NCI-H69 (cell line): ENCODE measurements at regions not wholly inside any gene's neighbourhood (a gene's known extent, or its start where the extent isn't known, plus 50 kb on each side); places are given as distances from the start of the nearest gene placed in this dataset.
"Not testable (repeated sequence)": the region's sequence is repeated elsewhere in the genome, so short reads cannot be mapped to it uniquely, and the experiment has no call there.

ENCODE experiments used
- DNase-seq: peaks from one replicate; lab custom pipeline; 2025; lab: John Stamatoyannopoulos, UW

DNA sequence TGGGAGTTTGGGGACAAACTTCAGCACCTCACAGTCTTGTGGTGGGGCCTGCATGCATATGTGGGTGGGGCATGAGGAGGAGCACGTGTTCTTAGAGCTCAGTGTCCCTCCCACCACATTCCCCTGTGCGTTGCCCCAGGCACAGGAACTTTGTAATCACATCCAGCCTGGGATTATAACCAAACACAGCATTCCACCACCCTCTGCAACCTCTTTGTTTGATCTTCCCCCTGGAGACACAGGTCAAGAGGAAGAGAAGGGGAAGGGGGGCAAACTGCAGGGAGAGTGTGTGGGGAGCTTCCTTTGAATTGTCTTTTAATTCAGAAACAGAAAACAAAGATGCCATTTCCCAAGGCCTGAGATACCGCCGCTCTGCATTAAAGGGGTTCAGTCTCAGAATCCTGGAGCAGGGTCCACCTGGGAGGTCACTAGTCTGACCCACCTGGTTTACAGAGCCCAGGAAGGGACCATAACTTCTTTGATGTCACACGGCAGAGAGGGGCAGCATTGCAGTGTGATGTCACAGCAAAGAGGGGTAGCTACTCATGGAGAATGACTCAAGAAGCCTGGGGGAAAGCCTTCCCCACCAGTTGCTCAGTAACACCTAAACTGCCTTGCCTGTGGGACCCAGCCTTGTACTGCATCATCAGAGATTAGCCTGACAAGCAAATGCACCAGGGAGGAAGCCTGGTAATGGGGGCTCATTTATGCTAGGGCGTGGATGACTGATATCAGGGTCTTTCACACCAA, 106.3 kb upstream of the RNU6-1 start:
- peak; percentile 60 for DNase-seq

DNA sequence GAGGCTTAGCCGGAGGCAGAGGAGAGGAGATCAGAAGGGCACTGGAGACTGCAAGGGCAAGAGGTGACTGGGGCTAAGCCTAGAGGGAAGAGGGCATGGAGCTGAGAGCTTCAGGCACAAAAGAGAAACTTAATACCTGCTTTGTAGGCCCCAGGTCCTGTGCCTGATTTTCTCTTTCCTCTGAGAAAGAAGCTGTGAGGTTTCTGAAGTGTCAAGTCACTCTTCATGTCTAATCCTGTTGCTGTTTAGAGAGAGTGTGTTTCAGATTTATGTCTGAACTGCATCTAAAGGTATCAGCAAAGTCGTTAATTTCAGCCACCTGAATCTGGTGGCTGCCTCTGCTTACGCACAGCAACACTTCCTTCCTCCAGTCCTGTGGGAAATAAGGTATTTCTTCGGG, 106.9 kb upstream of the RNU6-1 start:
- DNase-seq: no peak

DNA sequence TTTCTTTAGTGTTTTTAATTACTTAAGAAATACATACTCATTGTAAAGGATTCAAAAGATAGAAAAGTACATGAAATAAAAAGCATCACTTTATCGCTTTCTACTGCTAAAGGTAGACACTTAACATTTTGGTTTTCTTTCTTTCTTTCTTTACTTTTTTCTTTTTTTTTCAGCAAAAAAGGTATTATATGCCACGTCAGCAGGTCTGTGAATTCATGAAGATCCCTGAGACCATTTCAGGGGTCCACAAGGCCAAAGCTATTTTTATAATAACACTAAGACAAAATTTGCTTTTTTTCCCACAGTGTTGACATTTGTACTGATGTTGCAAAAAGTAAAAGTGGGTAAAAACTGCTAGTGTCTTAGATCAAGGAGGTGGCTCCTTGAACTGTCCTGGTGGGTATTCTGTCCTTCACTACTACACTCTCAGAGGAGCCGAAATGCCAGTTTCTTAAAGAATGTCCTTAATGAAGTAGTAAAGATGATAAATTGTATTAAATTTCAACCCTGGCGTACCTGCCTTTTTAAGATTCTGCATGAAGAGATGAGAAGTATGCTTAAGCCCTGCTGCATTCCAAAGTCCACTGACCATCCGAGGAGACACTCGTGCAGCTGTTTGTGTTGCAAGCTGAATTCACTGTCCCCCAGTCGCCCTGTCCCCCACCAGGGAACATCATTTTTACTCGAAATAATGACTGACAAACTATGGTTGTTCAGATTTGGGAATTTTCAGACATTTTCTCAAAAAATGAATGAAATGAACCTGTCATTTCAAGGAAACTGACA, 106.7 kb upstream of the PIAS1 start:
- no peak for DNase-seq

DNA sequence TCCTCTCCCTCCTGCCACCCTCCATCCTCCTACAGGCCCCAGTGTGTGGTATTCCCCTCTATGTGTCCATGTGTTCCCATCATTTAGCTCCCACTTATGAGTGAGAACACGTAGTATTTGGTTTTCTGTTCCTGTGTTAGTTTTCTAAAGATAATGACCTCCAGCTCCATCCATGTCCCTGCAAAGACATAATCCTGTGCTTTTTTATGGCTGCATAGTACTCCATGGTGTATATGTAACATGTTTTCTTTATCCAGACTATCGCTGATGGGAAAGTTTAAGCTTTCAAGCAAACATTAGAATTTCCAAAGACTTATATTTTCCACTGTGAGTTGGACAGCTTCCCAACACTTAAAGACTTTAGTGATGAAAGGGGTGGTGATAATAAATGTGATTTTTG, 105.9 kb upstream of the PIAS1 start:
- no peak for DNase-seq

DNA sequence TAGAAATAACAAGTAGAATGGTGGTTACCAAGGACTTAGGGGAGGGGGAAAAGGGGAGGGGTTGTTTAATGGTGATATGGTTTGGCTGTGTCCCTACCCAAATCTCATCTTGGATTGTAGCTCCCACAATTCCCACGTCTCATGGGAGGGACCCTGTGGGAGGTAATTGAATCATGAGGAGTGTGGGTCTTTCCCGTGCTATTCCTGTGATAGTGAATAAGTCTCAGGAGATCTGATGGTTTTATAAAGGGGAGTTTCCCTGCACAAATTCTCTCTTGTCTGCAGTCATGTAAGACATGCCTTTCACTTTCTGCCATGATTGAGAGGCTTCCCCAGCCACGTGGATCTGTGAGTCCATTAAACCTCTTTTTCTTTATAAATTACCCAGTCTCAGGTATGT, 102.9 kb upstream of the PIAS1 start:
- not testable (repeated sequence) for DNase-seq

DNA sequence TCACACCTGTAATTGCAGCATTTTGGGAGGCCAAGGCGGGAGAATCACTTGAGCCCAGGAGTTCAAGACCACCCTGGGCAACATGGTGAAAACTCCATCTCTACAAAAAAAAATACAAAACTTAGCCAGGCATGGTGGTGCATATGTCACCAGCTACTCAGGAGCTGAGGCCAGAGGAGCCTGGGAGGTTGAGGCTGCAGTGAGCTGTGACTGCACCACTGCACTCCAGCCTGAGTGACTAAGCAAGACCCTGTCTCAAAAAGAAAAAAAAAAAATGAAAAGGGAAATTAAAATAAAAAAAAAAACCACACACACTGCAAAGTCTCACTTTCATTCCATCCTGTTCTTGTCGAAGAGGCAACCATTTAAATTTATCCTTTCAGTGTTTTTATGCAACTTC, 100.8 kb upstream of the PIAS1 start:
- no peak for DNase-seq

DNA sequence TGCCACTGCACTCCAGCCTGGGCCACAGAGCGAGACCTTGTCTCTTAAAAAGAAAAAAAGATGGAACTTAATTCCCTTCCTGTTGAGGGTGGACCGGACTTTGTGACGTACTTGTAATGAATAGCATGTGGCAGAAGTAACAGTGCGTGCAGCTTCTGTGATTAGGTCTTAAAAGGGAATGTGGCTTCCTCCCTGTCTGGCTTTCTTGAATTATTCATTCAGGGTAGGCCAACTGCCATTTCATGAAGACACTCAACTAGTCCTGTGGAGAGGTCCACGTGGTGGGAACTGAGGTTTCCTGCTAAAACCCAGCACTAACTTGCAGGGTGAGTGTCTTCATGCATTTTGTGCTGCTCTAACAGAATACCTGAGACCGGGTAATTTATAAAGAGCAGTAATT, 98.9 kb upstream of the PIAS1 start:
- DNase-seq: no peak

DNA sequence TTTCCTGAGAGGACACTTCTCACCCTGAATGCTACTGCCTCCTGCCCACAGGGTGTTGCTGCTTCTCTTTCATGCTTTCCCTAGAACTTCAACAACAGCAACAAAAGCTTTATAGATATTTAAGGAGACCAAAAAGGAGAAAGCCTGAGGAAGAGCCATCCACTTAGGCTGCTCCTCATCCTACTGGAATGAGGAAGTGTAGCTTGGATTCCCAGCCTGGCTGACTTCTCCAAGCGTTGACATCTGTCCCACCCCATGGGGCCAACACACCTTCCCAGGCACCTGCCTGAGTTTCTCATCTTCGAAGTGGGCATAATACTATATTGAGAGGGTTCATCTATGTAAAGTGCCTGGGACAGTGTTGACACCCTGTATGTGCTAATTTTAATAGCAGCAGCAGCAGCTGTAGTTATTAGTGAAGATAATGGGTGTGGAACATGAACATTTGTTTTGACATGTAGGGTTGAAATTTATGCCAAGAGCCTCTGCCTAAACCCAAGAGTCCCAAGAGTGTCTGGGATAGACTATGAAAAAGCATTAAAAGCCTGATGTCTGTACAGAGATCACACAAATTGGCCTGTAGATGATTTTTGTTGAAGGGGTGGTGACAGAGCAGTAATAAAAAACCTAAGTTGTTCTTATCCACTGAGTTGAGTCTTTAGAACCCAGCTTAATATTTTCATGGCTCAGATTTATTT, 96.5 kb upstream of the PIAS1 start:
- peak; percentile 22 for DNase-seq

DNA sequence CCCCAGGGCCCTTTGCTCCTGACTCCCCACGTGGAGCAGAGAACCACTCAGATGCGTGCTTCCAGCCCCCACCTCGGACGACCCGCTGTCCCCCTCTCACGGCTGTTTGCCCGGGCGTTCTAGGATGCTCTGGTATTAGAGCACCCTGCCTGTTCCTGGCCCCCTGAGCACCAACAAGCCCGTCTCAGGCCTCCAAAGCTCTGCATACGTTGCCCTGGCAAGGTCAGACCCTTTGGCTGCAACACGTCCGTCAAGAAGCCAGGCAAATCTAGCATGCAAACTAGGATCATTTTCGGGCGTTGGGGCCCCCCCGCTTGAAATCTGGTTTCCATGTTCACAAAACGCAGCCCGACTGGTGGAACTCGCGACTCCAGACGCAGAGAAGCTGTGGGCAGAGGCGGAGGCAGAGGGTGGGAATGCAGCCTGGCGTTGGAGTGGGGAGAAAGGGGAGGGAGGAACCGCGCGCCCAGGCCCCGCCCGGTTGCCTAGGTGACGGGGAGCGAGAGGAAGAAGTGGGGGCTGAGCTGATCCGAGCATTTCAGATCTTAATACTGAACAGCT, 86.2 kb upstream of the PIAS1 start:
- DNase-seq: peak; percentile 89

DNA sequence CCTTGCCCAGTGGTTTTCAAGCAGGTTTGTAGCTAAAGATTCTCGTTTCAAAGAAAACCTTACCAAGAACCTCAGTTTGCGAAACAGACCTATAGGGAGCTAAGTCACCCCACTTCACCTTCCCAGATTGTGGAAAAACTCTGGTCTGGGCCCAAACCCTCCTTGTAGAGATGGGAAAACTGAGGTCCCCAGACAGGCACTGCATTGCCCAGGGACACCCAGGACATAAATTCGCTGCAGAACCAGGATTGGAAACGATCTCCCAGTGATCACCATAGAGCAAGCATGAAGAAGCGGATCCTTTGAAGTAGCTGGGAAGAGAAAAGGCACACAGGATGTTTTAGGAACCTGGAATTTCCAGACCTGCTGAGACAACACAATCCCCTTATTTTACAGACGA, 85.6 kb upstream of the PIAS1 start:
- peak; percentile 67 for DNase-seq

DNA sequence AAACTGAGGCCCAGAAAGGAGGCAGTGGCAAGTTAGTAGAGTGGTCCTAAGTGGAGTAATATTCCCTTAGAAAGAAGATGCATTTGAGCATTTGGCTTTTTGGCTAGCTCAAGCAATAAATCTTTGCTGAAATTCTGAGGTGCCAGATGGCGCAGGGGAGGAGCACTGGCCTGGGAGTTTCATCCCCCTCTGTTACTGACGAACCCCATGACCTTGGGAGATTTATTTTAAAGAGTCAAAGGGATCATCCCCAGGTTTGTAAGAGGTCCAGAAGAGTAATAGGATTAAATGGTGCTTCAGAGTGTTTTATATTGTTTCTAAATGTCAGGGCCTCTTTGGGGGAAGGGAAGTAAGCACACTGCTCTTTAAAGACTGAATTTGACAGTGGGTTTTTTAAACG, 85.1 kb upstream of the PIAS1 start:
- DNase-seq: peak; percentile 73

DNA sequence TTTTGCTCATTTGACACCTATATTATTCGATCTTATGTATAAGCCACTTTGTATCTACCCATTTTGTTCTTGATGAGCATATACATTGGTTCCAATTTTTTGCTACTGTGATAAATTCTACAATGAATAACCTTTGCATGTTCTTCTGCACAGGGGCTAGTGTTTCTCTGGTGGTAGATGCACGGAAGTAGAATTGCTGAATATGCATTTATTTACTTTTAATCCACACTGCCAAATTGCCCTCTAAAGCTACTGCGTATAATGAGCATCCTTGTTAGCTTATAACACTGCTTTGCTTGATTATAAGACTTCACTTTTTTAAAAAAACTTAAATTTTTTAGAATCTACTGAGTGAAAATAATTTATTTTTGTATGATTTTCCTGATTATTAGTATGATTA, 84.2 kb upstream of the PIAS1 start:
- no peak for DNase-seq

DNA sequence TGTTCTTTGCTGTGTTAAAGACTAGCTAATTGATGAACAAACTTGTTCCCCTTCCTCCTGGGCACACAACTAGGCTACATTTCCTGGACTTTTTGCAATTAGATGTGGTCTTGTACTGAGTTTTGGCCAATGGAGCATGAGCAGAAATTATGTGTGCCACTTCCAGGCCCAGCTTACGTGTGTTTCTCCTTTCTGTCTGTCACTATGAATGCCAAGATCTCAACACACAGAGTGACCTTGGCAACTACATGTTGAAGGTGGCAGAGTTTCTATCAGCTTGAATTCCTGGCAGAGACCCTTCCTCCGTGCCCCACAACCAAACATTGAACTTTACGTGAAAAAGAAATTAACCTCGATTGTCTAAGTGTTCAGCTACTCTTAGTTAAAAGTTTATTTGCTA, 81.7 kb upstream of the PIAS1 start:
- no peak for DNase-seq

DNA sequence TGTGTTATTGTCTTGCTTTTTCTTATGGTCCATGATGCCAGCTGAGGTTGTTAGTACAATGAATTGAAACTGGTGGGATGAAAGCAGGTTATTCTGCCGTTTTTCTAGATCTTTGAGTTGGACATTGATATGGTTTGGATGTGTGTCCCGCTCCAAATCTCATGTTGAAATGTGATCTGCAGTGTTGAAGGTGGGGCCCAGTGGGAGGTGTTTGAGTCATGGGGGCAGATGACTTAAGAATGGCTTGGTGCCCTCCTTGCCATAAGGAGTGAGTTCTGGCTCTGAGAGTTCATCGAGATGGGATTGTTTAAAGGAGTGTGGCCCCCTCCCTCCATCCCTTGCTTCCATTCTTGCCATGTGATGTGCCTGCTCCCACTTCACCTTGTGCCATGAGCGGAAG, 80.3 kb upstream of the PIAS1 start:
- DNase-seq: no peak

DNA sequence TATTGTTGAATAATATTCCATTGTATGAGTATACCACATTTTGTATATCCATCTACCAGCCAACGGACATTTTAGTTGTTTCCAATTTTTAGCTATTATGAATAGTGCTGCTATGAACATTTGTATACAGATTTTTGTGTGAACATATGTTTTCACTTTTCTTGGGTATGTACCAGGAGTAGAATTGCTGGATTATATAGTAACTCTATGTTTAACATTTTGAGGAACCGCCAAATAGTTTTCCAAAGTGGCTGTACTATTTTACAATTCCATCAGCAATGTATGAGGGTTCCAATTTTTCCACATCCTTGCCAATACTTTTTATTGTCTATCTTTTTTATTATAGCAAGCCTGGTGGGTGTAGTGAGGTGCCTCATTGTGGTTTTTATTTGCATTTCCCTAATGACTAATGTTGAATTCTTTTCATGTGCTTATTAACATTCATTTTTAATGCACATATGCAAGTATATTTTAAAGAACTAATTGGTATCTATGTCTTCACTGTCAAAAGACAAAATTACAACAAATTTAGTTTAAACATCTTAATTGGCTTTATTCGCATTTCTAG, 77.5 kb upstream of the PIAS1 start:
- no peak for DNase-seq

DNA sequence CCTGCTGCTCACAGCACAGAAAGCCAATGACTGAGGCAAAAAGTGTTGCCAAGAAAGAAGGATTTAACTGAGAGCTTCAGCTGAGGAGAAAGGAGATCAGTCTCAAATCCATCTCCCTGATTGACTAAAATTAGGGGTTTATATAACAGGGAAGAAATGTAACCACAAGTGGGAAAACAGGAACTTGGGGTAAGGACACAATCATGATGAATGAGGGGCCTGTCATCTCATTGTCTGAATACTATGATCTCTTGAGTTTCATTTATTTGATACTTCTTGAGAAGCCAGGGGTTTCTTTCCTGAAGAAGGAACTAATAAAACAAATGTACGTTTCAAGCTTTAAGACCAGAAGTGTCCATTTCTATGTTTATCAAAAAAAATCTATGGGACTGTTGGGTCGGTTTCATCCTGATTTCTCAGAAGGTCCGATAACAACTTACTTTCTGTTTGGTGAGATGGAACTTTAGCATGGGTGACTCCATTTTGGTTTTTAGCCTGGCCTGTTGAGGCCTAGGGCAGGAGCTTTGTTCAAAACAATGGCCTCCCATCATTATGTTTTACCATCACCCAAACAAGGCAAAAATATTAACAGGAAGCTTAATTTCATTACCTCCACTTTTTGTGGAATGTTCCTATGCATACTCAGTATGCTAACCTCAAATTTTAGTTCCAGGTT, 76.6 kb upstream of the PIAS1 start:
- no peak for DNase-seq

DNA sequence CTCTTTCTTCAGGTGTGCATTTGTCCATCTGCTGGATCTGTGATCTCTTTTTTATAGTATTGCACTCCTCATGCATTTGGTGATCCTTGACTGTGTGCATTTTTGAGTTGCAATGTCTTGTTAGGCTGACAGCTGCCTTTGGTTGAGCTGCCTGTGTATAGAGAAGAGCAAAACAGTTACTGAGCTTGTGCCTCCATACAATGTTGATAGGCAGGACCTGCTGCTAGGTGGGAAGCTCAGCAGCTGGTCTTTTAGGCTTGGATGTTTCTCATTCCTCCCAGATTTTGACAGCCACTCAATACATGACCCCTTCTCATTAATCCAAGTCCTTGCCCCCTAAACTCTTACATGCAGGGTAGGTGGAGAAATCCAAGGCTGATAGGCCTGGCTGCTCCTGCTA, 74.8 kb upstream of the PIAS1 start:
- DNase-seq: no peak

DNA sequence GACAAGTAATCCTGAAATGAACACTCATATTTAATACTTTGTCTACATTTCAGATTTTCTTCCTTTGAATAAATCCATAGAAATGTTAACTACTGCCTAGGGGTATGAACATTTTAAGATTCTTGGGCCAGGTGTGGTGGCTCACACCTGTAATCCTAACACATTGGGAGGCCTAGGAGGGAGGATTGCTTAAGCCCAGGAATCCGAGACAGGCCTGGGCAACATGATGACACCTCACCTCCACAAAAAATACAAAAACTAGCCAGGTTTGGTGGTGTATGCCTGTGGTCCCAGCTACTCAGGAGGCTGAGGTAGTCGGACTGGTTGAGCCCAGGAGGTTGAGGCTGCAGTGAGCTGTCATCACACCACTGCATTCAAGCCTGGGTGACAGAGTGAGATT, 73.9 kb upstream of the PIAS1 start:
- DNase-seq: no peak

DNA sequence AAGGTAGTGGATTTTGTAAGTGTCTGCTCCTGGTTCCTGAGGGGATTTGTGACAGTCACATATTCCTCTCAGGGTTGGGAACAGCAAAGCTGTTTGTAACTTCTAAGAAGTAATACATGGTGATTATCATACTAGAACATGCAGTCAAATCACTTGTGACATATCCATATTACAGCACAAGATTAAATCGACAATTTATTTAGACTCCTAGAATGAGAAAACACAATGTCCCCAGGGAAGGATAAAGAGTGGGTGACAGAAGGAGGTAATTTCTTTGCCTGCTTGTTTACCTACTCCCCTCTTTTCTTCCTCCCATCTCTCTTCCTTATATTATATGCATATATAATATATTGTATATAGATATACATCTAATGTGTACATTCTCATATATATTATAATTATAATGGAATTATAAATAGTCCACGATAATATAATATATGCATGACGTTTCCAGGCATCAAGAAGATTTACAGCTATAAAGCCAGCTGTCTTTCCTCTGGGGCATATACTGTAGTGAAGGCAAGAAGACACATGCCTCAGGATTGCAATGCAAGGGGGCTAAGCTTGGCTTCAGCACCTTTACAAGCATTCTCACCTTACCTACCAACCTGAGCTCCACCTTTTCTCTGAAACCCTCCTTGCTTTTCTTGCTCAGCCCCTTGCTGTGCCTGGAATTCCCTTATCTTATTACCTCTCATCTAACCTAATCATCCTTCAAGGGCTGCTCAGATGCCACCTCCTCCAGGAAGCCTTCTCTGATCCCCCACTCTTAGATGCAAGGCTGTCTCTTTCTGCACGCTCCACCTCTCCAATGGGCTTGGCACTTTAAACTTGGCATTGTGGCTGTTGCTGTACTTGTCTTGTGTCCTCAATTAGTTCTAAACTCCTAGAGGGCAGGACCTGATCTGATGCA, 73.1 kb upstream of the PIAS1 start:
- DNase-seq: peak; percentile 45

DNA sequence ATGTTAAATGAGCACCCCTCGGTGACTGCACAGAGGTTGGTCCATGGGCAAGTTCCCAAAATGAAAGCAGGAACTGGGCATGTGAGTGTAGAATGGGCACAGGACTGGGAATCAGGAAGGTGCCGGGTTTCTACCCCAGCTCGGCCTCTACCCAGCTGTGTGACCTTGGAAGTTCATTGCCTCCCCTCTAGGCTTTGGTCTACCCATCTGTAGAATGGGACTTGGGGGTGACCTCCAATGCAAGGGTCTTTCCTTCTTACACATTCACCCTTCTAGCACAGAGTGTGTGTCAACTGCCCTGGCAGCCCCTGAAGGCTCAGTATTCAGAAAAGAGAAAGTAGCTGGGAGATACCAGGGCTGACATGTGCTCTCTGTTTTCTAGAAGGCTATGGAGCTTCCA, 72.3 kb upstream of the PIAS1 start:
- no peak for DNase-seq

DNA sequence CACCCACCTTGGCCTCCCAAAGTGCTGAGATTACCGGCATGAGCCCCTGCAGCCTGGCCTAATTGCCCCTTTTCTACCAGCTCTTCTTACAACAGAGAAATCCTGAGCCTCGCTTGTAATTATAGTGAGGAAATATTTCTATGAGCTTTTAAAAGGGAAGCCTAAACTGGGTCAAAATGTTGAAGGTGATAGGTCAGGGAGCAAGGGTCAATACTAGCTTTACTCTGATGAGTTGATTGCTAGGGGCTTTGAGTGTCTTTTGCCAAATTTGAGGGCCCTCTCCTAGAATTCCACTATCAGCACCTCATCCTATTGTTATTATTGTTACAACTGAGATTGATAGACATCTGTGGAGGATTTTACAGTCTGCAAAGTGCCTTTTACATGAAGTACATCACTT, 62.4 kb upstream of the PIAS1 start:
- no peak for DNase-seq
